Gastroesophageal sphincter (tissue), 3 donors: ENCODE measurements at regions not wholly inside any gene's neighbourhood (a gene's known extent, or its start where the extent isn't known, plus 50 kb on each side); places are given as distances from the start of the nearest gene placed in this dataset.

Source experiments
- CTCF ChIP-seq, 4 experiments: fragments of 200-600 bp in 2 of 4; fragments of 450-650 bp in 2 of 4; sonication (generic) in 1 of 4; IDR thresholded peaks; one replicate each; pipeline ENCODE4 v1.5.1; 2017 to 2019; ENCODE audit warnings: antibody characterized with exemption in 4 of 4, mild to moderate bottlenecking in 2 of 4, moderate library complexity in 2 of 4
- EP300 ChIP-seq: sonication (generic); formaldehyde crosslinking; IDR thresholded peaks from one replicate; pipeline ENCODE4 v1.6.1; 2017; ENCODE audit warnings: antibody characterized with exemption, mild to moderate bottlenecking
- POLR2A ChIP-seq, 2 donors: fragments of 450-650 bp; IDR thresholded peaks; one replicate each; pipeline ENCODE4 v1.6.1; 2017; ENCODE audit warnings: antibody characterized with exemption in 2 of 2, mild to moderate bottlenecking in 2 of 2, moderate library complexity in 1 of 2
- POLR2AphosphoS5 ChIP-seq: sonication (generic); formaldehyde crosslinking; IDR thresholded peaks from one replicate; pipeline ENCODE4 v1.6.1; 2017; ENCODE audit warnings: antibody characterized with exemption

GRCh38 chr1:165010418-165011070 lies 346.0 kb downstream of the LMX1A start:
- TF ChIP-seq POLR2A (IDR thresholded peaks at IDR 0.05) (no peak), CTCF (IDR thresholded peaks at IDR 0.05) (no peak), EP300 (no peak), POLR2AphosphoS5 (no peak)
